ENCODE measurements at regions not wholly inside any gene's neighbourhood (a gene's known extent, or its start where the extent isn't known, plus 50 kb on each side); places are given as distances from the start of the nearest gene placed in this dataset.

DNA sequence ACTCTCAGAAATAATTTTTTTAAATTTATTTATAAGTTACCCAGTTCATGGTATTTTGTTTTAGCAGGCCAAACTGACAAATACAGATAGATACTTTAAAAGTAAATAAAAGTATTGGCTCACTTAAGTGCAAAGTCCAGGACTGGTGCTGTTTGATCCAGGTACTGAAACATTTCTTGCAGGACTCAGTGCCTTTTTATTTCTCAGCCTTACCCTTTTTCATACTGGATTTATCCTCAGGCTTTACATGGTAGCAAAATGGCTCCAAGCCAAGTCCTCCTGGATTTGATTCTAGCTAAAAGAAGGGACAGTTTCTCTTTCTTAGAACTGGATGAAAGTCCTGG, 83.8 kb downstream of the DIRAS3 start:
- SMC1A ChIA-PET (ENCODE audit: uncharacterized antibody, unreplicated experiment): no interaction called here
- no peaks in the 10 kb centered on the region for H3K9me3 ChIP-seq (replicated peaks; ENCODE audit: control insufficient read depth, insufficient read depth, low read length)
- no peak overlapping the region for H3K27ac ChIP-seq (ENCODE audit: control insufficient read depth, insufficient read depth)
- CTCF ChIA-PET: no interaction called here
- H3K79me2 ChIP-seq (ENCODE audit: control insufficient read depth, insufficient read depth, low read length): no peaks in the 10 kb centered on the region
- no peaks in the 10 kb centered on the region for H3K36me3 ChIP-seq (ENCODE audit: control insufficient read depth in 2 of 2, insufficient read depth in 2 of 2, low read length in 1 of 2)
- intact Hi-C loops (cut with micrococcal nuclease; ENCODE audit: unreplicated experiment): no loop called here
- no peak overlapping the region for H3K4me3 ChIP-seq
- FAIRE-seq (no peak), DNase-seq (ENCODE audit: low read depth, low spot score) (no peak), ATAC-seq (no peak)
- H3K4me2 ChIP-seq (ENCODE audit: control insufficient read depth, insufficient read depth): no peak overlapping the region
- RAD21 ChIA-PET (ENCODE audit: unreplicated experiment): no interaction called here
- POLR2A ChIA-PET: no interaction called here
- H3K9ac ChIP-seq (ENCODE audit: control insufficient read depth, insufficient read depth, low read length): no peak overlapping the region
- no peaks in the 10 kb centered on the region for H3K4me1 ChIP-seq (ENCODE audit: control insufficient read depth, insufficient read depth, low read length)
- no peak overlapping the region for H2AFZ ChIP-seq (ENCODE audit: control insufficient read depth, low read depth, low read length)
- in situ Hi-C loops (cut with MboI): no loop called here
- no TSS peak for BruUV-seq (replicated peaks)
- TF ChIP-seq KDM1A (IDR thresholded peaks at IDR 0.05; ENCODE audit: borderline replicate concordance) (no peak), RB1 (IDR thresholded peaks at IDR 0.05; ENCODE audit: borderline replicate concordance) (no peak), SIN3A (IDR thresholded peaks at IDR 0.05; ENCODE audit: low read depth, low read length) (no peak), DPF2 (IDR thresholded peaks at IDR 0.05) (no peak), SREBF2 (IDR thresholded peaks at IDR 0.05; ENCODE audit: low read length) (no peak), PAX5 (IDR thresholded peaks at IDR 0.05; ENCODE audit: borderline replicate concordance, low read depth, low read length) (no peak), ESRRA (IDR thresholded peaks at IDR 0.05; ENCODE audit: low read length) (no peak), ETV6 (conservative IDR thresholded peaks at IDR 0.05 in 1 of 2, IDR thresholded peaks at IDR 0.05 in 1 of 2; ENCODE audit: borderline replicate concordance in 1 of 2, low read depth in 1 of 2) (no peak), SP1 (IDR thresholded peaks at IDR 0.05; ENCODE audit: low read depth, low read length) (no peak), RAD51 (IDR thresholded peaks at IDR 0.05) (no peak), NR2C1 (IDR thresholded peaks at IDR 0.05) (no peak), STAT1 (conservative IDR thresholded peaks at IDR 0.05) (no peak), HDGF (IDR thresholded peaks at IDR 0.05) (no peak), NRF1 (conservative IDR thresholded peaks at IDR 0.05; ENCODE audit: low read depth, low read length) (no peak), RCOR1 (conservative IDR thresholded peaks at IDR 0.05; ENCODE audit: low read depth, low read length) (no peak), ZZZ3 (IDR thresholded peaks at IDR 0.05; ENCODE audit: control insufficient read depth, insufficient read length, low read depth) (no peak), MTA2 (IDR thresholded peaks at IDR 0.05; ENCODE audit: low read depth) (no peak)
- TF ChIP-seq, protein P1, sequence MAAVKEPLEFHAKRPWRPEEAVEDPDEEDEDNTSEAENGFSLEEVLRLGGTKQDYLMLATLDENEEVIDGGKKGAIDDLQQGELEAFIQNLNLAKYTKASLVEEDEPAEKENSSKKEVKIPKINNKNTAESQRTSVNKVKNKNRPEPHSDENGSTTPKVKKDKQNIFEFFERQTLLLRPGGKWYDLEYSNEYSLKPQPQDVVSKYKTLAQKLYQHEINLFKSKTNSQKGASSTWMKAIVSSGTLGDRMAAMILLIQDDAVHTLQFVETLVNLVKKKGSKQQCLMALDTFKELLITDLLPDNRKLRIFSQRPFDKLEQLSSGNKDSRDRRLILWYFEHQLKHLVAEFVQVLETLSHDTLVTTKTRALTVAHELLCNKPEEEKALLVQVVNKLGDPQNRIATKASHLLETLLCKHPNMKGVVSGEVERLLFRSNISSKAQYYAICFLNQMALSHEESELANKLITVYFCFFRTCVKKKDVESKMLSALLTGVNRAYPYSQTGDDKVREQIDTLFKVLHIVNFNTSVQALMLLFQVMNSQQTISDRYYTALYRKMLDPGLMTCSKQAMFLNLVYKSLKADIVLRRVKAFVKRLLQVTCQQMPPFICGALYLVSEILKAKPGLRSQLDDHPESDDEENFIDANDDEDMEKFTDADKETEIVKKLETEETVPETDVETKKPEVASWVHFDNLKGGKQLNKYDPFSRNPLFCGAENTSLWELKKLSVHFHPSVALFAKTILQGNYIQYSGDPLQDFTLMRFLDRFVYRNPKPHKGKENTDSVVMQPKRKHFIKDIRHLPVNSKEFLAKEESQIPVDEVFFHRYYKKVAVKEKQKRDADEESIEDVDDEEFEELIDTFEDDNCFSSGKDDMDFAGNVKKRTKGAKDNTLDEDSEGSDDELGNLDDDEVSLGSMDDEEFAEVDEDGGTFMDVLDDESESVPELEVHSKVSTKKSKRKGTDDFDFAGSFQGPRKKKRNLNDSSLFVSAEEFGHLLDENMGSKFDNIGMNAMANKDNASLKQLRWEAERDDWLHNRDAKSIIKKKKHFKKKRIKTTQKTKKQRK (IDR thresholded peaks at IDR 0.05; ENCODE audit: low read depth, low read length): no peak
- TF ChIP-seq, protein P2, sequence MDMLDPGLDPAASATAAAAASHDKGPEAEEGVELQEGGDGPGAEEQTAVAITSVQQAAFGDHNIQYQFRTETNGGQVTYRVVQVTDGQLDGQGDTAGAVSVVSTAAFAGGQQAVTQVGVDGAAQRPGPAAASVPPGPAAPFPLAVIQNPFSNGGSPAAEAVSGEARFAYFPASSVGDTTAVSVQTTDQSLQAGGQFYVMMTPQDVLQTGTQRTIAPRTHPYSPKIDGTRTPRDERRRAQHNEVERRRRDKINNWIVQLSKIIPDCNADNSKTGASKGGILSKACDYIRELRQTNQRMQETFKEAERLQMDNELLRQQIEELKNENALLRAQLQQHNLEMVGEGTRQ (IDR thresholded peaks at IDR 0.05; ENCODE audit: borderline replicate concordance, low read depth, low read length): no peak
- TF ChIP-seq, protein P3, sequence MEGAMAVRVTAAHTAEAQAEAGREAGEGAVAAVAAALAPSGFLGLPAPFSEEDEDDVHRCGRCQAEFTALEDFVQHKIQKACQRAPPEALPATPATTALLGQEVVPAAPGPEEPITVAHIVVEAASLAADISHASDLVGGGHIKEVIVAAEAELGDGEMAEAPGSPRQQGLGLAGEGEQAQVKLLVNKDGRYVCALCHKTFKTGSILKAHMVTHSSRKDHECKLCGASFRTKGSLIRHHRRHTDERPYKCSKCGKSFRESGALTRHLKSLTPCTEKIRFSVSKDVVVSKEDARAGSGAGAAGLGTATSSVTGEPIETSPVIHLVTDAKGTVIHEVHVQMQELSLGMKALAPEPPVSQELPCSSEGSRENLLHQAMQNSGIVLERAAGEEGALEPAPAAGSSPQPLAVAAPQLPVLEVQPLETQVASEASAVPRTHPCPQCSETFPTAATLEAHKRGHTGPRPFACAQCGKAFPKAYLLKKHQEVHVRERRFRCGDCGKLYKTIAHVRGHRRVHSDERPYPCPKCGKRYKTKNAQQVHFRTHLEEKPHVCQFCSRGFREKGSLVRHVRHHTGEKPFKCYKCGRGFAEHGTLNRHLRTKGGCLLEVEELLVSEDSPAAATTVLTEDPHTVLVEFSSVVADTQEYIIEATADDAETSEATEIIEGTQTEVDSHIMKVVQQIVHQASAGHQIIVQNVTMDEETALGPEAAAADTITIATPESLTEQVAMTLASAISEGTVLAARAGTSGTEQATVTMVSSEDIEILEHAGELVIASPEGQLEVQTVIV (IDR thresholded peaks at IDR 0.05; ENCODE audit: borderline replicate concordance, partially characterized antibody): no peak
- H4K20me1 ChIP-seq (ENCODE audit: control insufficient read depth, insufficient read depth): no peaks in the 10 kb centered on the region
- no peaks in the 10 kb centered on the region for H3K27me3 ChIP-seq (replicated peaks in 1 of 2; ENCODE audit: control insufficient read depth in 2 of 2, insufficient read depth in 2 of 2, low read length in 1 of 2)
